Occipital lobe (tissue), 1 donor: ENCODE measurements at regions not wholly inside any gene's neighbourhood (a gene's known extent, or its start where the extent isn't known, plus 50 kb on each side); places are given as distances from the start of the nearest gene placed in this dataset.

Experiments used
- DNase-seq: peaks from one replicate; lab custom pipeline; 2025; lab: John Stamatoyannopoulos, UW

- no peak for DNase-seq
Observed at GRCh38 chr16:35255816-35256215, 1796.4 kb downstream of the TP53TG3F start.

GRCh38 chr16:35258381-35258780 is 1799.0 kb downstream of the TP53TG3F start:
- no peak for DNase-seq

- DNase-seq: no peak
Observed at GRCh38 chr16:35295856-35296255, 1836.4 kb downstream of the TP53TG3F start.

GRCh38 chr16:35296962-35297653 is 1837.7 kb downstream of the TP53TG3F start:
- no peak for DNase-seq

GRCh38 chr16:35298460-35299243 is 1839.2 kb downstream of the TP53TG3F start:
- DNase-seq: no peak

GRCh38 chr16:35302859-35303258 is 1843.4 kb downstream of the TP53TG3F start:
- DNase-seq: no peak

- DNase-seq: no peak
Observed at GRCh38 chr16:35305476-35305875, 1846.1 kb downstream of the TP53TG3F start.

- no peak for DNase-seq
Observed at GRCh38 chr16:35306915-35307314, 1847.5 kb downstream of the TP53TG3F start.

GRCh38 chr16:35308674-35309073 is 1849.3 kb downstream of the TP53TG3F start:
- no peak for DNase-seq

GRCh38 chr16:35310999-35311398 is 1851.6 kb downstream of the TP53TG3F start:
- DNase-seq: no peak

- no peak for DNase-seq
Observed at GRCh38 chr16:35311475-35311874, 1852.1 kb downstream of the TP53TG3F start.

- DNase-seq: no peak
Observed at GRCh38 chr16:35314298-35314697, 1854.9 kb downstream of the TP53TG3F start.

GRCh38 chr16:35319536-35320192 is 1860.3 kb downstream of the TP53TG3F start:
- no peak for DNase-seq

GRCh38 chr16:35325936-35326335 is 1866.5 kb downstream of the TP53TG3F start:
- DNase-seq: no peak

- DNase-seq: no peak
Observed at GRCh38 chr16:35339337-35339736, 1879.9 kb downstream of the TP53TG3F start.

- no peak for DNase-seq
Observed at GRCh38 chr16:35342012-35342411, 1882.6 kb downstream of the TP53TG3F start.

GRCh38 chr16:35344012-35344762 is 1884.8 kb downstream of the TP53TG3F start:
- DNase-seq: no peak

GRCh38 chr16:35352431-35352830 is 1893.0 kb downstream of the TP53TG3F start:
- no peak for DNase-seq

- DNase-seq: no peak
Observed at GRCh38 chr16:35363510-35363909, 1904.1 kb downstream of the TP53TG3F start.

GRCh38 chr16:35364263-35364662 is 1904.9 kb downstream of the TP53TG3F start:
- no peak for DNase-seq

GRCh38 chr16:35365675-35366074 is 1906.3 kb downstream of the TP53TG3F start:
- no peak for DNase-seq

- no peak for DNase-seq
Observed at GRCh38 chr16:35370617-35371016, 1911.2 kb downstream of the TP53TG3F start.
